Activated T-helper 1 cell treated with anti-CD3 and anti-CD28 coated beads, Interleukin-12 subunit alpha, Interleukin-12 subunit beta, Interleukin-2, Interleukin-4 antibody, amounts not matched to agents 30 ng/mL and 10 ng/mL and 1 ng/mL, durations not matched to agents 14 hours and 24 hours and 36 hours (primary cell): ENCODE measurements at regions not wholly inside any gene's neighbourhood (a gene's known extent, or its start where the extent isn't known, plus 50 kb on each side); places are given as distances from the start of the nearest gene placed in this dataset.
"Not testable (repeated sequence)": the region's sequence is repeated elsewhere in the genome, so short reads cannot be mapped to it uniquely, and the experiment has no call there.

ENCODE experiments used
- DNase-seq: peaks from one replicate; pipeline ENCODE4 v3.0.0; 2021; ENCODE audit warnings: low spot score
- H3K27ac Mint-ChIP-seq: one replicate; pipeline ENCODE4 v1.8.0; 2021; ENCODE audit warnings: mild to moderate bottlenecking, mixed read lengths
- H3K27me3 Mint-ChIP-seq: one replicate; pipeline ENCODE4 v1.8.0; 2022; ENCODE audit warnings: mild to moderate bottlenecking, moderate library complexity, mixed read lengths; ENCODE audit not compliant: insufficient read depth
- H3K36me3 Mint-ChIP-seq: one replicate; pipeline ENCODE4 v1.8.0; 2021; ENCODE audit warnings: low read depth, mixed read lengths
- H3K4me1 Mint-ChIP-seq: one replicate; pipeline ENCODE4 v1.8.0; 2021; ENCODE audit warnings: low read depth, mixed read lengths
- H3K4me3 Mint-ChIP-seq: one replicate; pipeline ENCODE4 v1.8.0; 2021; ENCODE audit warnings: mild to moderate bottlenecking, moderate library complexity, mixed read lengths
- H3K9me3 Mint-ChIP-seq: one replicate; pipeline ENCODE4 v1.8.0; 2021; ENCODE audit warnings: mixed read lengths
- intact Hi-C: fragments of 100-400 bp; cut with micrococcal nuclease; formaldehyde crosslinking; loops from one replicate; pipeline ENCODE4 v1.15.1; 2024

GRCh38 chr4:1533501-1534064, 127.3 kb upstream of the NKX1-1 start:
- Mint-ChIP-seq H3K36me3 (no peaks in the 10 kb centered on the region), H3K4me3 (no peak overlapping the region), H3K27me3 (peaks cover 1% of the 10 kb centered on the region), H3K9me3 (no peaks in the 10 kb centered on the region), H3K4me1 (no peaks in the 10 kb centered on the region), H3K27ac (no peak overlapping the region)
- DNase-seq: no peak
- intact Hi-C loops: no loop called here

DNA sequence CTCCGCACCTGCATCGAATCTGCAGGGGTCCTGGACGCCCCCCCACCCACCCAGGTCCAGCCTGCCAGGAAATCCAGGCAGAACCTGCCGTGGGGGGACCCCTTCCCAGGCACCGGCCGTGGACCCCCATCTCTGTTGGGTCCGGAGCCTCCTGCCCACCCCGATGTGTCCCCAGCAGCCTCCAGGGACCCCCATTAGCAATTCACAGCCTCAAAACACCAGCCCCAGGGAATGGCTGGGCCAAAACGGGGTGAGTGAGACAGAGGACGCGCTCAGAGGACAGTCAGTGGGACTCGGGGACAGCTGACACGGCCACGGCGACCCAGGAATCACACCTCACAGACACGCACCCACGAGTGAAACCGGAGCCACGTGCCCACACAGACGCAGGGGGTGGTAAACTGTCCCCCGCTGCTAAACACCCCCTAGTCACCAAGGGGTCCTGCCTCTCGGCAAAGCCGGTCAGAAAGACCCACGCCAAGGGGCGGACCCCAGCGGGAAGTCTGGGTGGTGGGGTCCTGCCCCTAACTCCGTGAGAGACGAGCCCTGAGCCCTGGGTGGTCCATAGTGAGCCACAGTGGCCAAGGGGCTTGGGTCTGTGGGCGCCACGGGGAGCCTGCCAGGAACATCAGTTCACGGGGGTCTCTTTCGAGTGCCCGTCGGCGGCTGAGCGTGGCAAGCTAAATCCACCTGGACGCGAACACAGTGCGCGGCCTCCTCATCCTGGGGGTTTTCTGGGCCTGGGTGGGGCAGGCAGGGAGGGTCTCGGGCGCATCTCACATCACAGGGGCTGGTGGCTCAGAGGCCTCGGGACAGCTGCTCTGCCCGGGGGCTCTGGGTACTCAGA, 126.5 kb upstream of the NKX1-1 start:
- intact Hi-C loops: no loop called here
- Mint-ChIP-seq H3K27me3 (peaks cover 1% of the 10 kb centered on the region), H3K27ac (no peak overlapping the region), H3K4me1 (no peaks in the 10 kb centered on the region), H3K9me3 (no peaks in the 10 kb centered on the region), H3K4me3 (no peak overlapping the region), H3K36me3 (no peaks in the 10 kb centered on the region)
- no peak for DNase-seq

- no peak overlapping the region for H3K27ac Mint-ChIP-seq
- intact Hi-C loops: no loop called here
- H3K9me3 Mint-ChIP-seq: no peaks in the 10 kb centered on the region
- no peaks in the 10 kb centered on the region for H3K36me3 Mint-ChIP-seq
- no peak for DNase-seq
- no peaks in the 10 kb centered on the region for H3K4me1 Mint-ChIP-seq
- H3K27me3 Mint-ChIP-seq: peaks cover 1% of the 10 kb centered on the region
- no peak overlapping the region for H3K4me3 Mint-ChIP-seq
Observed at GRCh38 chr4:1531683-1532548, 125.7 kb upstream of the NKX1-1 start.

GRCh38 chr4:1530356-1530755, 124.1 kb upstream of the NKX1-1 start:
- Mint-ChIP-seq H3K4me3 (no peak overlapping the region), H3K4me1 (no peaks in the 10 kb centered on the region), H3K27me3 (peaks cover 6% of the 10 kb centered on the region), H3K27ac (no peak overlapping the region), H3K9me3 (no peaks in the 10 kb centered on the region), H3K36me3 (no peaks in the 10 kb centered on the region)
- intact Hi-C loops: no loop called here
- DNase-seq: no peak

GRCh38 chr4:1524761-1525160, 118.5 kb upstream of the NKX1-1 start:
- intact Hi-C loops: no loop called here
- H3K27ac Mint-ChIP-seq: no peak overlapping the region
- no peak overlapping the region for H3K4me3 Mint-ChIP-seq
- no peaks in the 10 kb centered on the region for H3K4me1 Mint-ChIP-seq
- no peaks in the 10 kb centered on the region for H3K9me3 Mint-ChIP-seq
- no peaks in the 10 kb centered on the region for H3K36me3 Mint-ChIP-seq
- DNase-seq: no peak
- peaks cover 13% of the 10 kb centered on the region for H3K27me3 Mint-ChIP-seq

DNA sequence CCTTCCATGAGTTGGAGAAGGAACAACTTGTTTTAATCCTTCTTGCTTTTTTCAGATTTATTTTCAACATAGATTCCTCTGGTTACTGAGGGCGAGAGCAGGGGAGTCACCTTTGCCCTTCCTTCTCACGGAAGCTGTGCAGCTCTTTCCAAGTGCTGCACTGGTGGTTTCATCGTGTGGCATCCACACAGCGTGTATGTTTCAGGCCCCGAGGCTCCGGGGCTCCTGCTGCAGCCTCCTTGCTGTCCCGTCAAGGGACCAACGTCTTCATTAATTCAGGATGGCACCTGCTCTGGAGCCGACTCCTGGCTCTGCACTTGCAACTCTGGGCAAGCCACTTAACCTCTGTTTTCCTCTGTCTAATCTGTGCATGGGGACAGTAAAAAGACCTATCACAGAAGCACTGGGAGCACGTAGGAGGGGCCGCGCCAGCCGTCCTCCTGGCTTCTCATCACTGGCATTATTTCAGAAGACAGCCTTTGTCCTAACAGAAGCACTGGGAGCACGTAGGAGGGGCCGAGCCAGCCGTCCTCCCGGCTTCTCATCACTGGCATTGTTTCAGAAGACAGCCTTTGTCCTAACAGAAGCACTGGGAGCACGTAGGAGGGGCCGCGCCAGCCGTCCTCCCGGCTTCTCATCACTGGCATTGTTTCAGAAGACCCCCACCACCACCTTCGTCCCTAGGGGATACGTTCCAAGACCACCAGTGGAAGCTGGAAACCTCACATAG, 117.8 kb upstream of the NKX1-1 start:
- Mint-ChIP-seq H3K27me3 (peaks cover 15% of the 10 kb centered on the region), H3K27ac (no peak overlapping the region), H3K4me3 (no peak overlapping the region), H3K36me3 (no peaks in the 10 kb centered on the region), H3K4me1 (no peaks in the 10 kb centered on the region), H3K9me3 (no peaks in the 10 kb centered on the region)
- DNase-seq: no peak
- intact Hi-C loops: no loop called here

- Mint-ChIP-seq H3K27ac (no peak overlapping the region), H3K4me1 (no peaks in the 10 kb centered on the region), H3K36me3 (no peaks in the 10 kb centered on the region), H3K9me3 (no peaks in the 10 kb centered on the region), H3K27me3 (peaks cover 15% of the 10 kb centered on the region), H3K4me3 (no peak overlapping the region)
- no peak for DNase-seq
- intact Hi-C loops: no loop called here
Observed at GRCh38 chr4:1523506-1523905, 117.3 kb upstream of the NKX1-1 start.

GRCh38 chr4:1523033-1523432, 116.8 kb upstream of the NKX1-1 start:
- Mint-ChIP-seq H3K4me1 (no peaks in the 10 kb centered on the region), H3K9me3 (no peaks in the 10 kb centered on the region), H3K36me3 (no peaks in the 10 kb centered on the region), H3K4me3 (no peak overlapping the region), H3K27me3 (peaks cover 15% of the 10 kb centered on the region), H3K27ac (no peak overlapping the region)
- no peak for DNase-seq
- intact Hi-C loops: no loop called here

GRCh38 chr4:1522606-1523005, 116.4 kb upstream of the NKX1-1 start:
- peaks cover 15% of the 10 kb centered on the region for H3K27me3 Mint-ChIP-seq
- DNase-seq: no peak
- no peaks in the 10 kb centered on the region for H3K4me1 Mint-ChIP-seq
- no peaks in the 10 kb centered on the region for H3K9me3 Mint-ChIP-seq
- H3K36me3 Mint-ChIP-seq: no peaks in the 10 kb centered on the region
- intact Hi-C loops: no loop called here
- H3K27ac Mint-ChIP-seq: no peak overlapping the region
- H3K4me3 Mint-ChIP-seq: no peak overlapping the region

GRCh38 chr4:1521821-1522361, 115.6 kb upstream of the NKX1-1 start:
- no peak for DNase-seq
- intact Hi-C loops: no loop called here
- Mint-ChIP-seq H3K27ac (no peak overlapping the region), H3K36me3 (no peaks in the 10 kb centered on the region), H3K4me3 (no peak overlapping the region), H3K9me3 (no peaks in the 10 kb centered on the region), H3K27me3 (peaks cover 15% of the 10 kb centered on the region), H3K4me1 (no peaks in the 10 kb centered on the region)

DNA sequence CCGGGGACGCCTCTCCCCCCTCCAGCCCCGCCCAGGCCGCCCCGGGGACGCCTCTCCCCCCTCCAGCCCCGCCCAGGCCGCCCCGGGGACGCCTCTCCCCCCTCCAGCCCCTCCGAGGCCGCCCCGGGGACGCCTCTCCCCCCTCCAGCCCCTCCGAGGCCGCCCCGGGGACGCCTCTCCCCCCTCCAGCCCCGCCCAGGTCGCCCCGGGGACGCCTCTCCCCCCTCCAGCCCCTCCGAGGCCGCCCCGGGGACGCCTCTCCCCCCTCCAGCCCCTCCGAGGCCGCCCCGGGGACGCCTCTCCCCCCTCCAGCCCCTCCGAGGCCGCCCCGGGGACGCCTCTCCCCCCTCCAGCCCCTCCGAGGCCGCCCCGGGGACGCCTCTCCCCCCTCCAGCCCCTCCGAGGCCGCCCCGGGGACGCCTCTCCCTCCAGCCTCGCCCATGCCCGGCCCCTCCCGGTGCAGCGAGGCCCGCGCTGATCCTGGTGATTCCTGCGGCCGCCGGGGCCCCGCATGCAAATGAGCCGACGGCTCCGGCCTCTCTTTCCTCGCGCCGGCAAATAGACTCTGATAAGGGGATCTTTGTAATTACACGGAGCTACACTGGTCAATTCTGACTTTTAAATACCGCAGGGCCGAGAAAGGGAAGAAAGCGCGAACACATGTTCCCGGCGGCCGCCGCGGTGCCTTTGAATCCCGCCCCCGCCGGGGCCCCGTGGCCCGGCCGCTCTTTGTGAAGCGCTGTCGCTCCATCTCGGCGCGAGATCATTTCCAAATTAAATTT, 114.7 kb upstream of the NKX1-1 start:
- H3K9me3 Mint-ChIP-seq, DNase-seq, intact Hi-C loops, H3K27ac Mint-ChIP-seq, H3K4me1 Mint-ChIP-seq, H3K36me3 Mint-ChIP-seq: not testable (repeated sequence)
- H3K27me3 Mint-ChIP-seq: peaks cover 15% of the 10 kb centered on the region
- H3K4me3 Mint-ChIP-seq: peak overlapping the region; percentile 45
